HG02642 (cell line): ENCODE measurements at regions not wholly inside any gene's neighbourhood (a gene's known extent, or its start where the extent isn't known, plus 50 kb on each side); places are given as distances from the start of the nearest gene placed in this dataset.

Experiments
- ATAC-seq: cut with Tn5 transposase; IDR thresholded peaks from one replicate; pipeline ENCODE4 v1.9.1; 2021; ENCODE audit warnings: mild to moderate bottlenecking; ENCODE audit not compliant: unreplicated experiment, poor library complexity

GRCh38 chrX:149280011-149280410 lies 225.1 kb downstream of the IDS start:
- ATAC-seq: no peak

- no peak for ATAC-seq
Measured at GRCh38 chrX:149275836-149276235, 229.3 kb downstream of the IDS start.

GRCh38 chrX:149274516-149275105 lies 230.5 kb downstream of the IDS start:
- ATAC-seq: no peak

- ATAC-seq: no peak
Measured at GRCh38 chrX:149272690-149273463, 232.2 kb downstream of the IDS start.

- peak; percentile 83 for ATAC-seq
Measured at GRCh38 chrX:149267878-149268813, 237.0 kb downstream of the IDS start.

- no peak for ATAC-seq
Measured at GRCh38 chrX:149262086-149262485, 243.0 kb downstream of the IDS start.

- ATAC-seq: no peak
Measured at GRCh38 chrX:149259241-149259640, 245.9 kb downstream of the IDS start.

- no peak for ATAC-seq
Measured at GRCh38 chrX:149255860-149256259, 249.2 kb downstream of the IDS start.

- no peak for ATAC-seq
Measured at GRCh38 chrX:149248073-149248625, 257.0 kb downstream of the IDS start.

GRCh38 chrX:149230689-149231088 lies 274.4 kb downstream of the IDS start:
- ATAC-seq: no peak

GRCh38 chrX:149223854-149224253 lies 281.3 kb downstream of the IDS start:
- no peak for ATAC-seq

- ATAC-seq: no peak
Measured at GRCh38 chrX:149222040-149222439, 283.1 kb downstream of the IDS start.

- ATAC-seq: no peak
Measured at GRCh38 chrX:149221230-149221629, 283.9 kb downstream of the IDS start.

GRCh38 chrX:149213264-149213663 lies 291.8 kb downstream of the IDS start:
- no peak for ATAC-seq

- ATAC-seq: no peak
Measured at GRCh38 chrX:149208307-149208706, 296.8 kb downstream of the IDS start.

GRCh38 chrX:149207518-149207917 lies 297.6 kb downstream of the IDS start:
- no peak for ATAC-seq

- ATAC-seq: no peak
Measured at GRCh38 chrX:149205937-149206336, 299.2 kb downstream of the IDS start.

- ATAC-seq: no peak
Measured at GRCh38 chrX:149205081-149205480, 300.0 kb downstream of the IDS start.

- no peak for ATAC-seq
Measured at GRCh38 chrX:149199734-149200133, 305.4 kb downstream of the IDS start.

GRCh38 chrX:149198980-149199732 lies 305.9 kb downstream of the IDS start:
- ATAC-seq: peak; percentile 66
